Ishikawa (cell line): ENCODE measurements at regions not wholly inside any gene's neighbourhood (a gene's known extent, or its start where the extent isn't known, plus 50 kb on each side); places are given as distances from the start of the nearest gene placed in this dataset.

Source experiments
- CEBPB ChIP-seq: IDR thresholded peaks from 2 replicates; pipeline ENCODE4 v1.6.1; 2012
- EGR1 ChIP-seq: IDR thresholded peaks from 2 replicates; pipeline ENCODE4 v1.6.1; 2012
- TAF1 ChIP-seq: IDR thresholded peaks from 2 replicates; pipeline ENCODE4 v1.6.1; 2012; ENCODE audit warnings: low read depth, mild to moderate bottlenecking
- TEAD4 ChIP-seq: IDR thresholded peaks from 2 replicates; pipeline ENCODE4 v1.6.1; 2012
- ZBTB7A ChIP-seq: IDR thresholded peaks from 2 replicates; pipeline ENCODE4 v1.6.1; 2012; ENCODE audit warnings: low read depth
- TF ChIP-seq, protein P1 (sequence below): IDR thresholded peaks from 2 replicates; pipeline ENCODE4 v1.6.1; 2012

GRCh38 chr1:115922801-115923200, 53.5 kb upstream of the SLC22A15 start:
- TF ChIP-seq ZBTB7A (no peak), TEAD4 (no peak), EGR1 (no peak), TAF1 (no peak), CEBPB (no peak)
- TF ChIP-seq, protein P1, sequence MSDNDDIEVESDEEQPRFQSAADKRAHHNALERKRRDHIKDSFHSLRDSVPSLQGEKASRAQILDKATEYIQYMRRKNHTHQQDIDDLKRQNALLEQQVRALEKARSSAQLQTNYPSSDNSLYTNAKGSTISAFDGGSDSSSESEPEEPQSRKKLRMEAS = no peak
